A549 (cell line): ENCODE measurements at regions not wholly inside any gene's neighbourhood (a gene's known extent, or its start where the extent isn't known, plus 50 kb on each side); places are given as distances from the start of the nearest gene placed in this dataset.
A peak's percentile ranks its signal among the peaks of the same experiment; 100 is the strongest.

ENCODE experiments used
- ATAC-seq, 2 experiments: fragments of 200-7000 bp in 1 of 2; fragments of >200 bp in 1 of 2; cut with Nextera tagmentation in 1 of 2; cut with Tn5 transposase in 1 of 2; 3 replicates each; pipeline versions ENCODE4 v1.8.0 to v1.9.1; 2018 to 2020; ENCODE audit warnings: mild to moderate bottlenecking in 1 of 2, moderate library complexity in 1 of 2
- CTCF ChIA-PET: fragments of 300-600 bp; sonication (Branson Sonifier 250); formaldehyde crosslinking; extraction: SDS; loops from one replicate; lab custom pipeline; 2021; ENCODE audit warnings: antibody characterized with exemption, inconsistent platforms; lab: Yijun Ruan, JAX
- POLR2A ChIA-PET: fragments of 350-600 bp; formaldehyde crosslinking; extraction: SDS; loops from one replicate; lab custom pipeline; 2021; ENCODE audit warnings: antibody characterized with exemption, inconsistent platforms; lab: Yijun Ruan, JAX
- DNase-seq, 2 experiments: peaks; one replicate each; pipeline versions ENCODE4 v3.0.0 to v3.0.0-alpha.2; 2011 to 2016; ENCODE audit warnings: low read depth in 1 of 2, low spot score in 1 of 2
- FAIRE-seq: peaks from 2 replicates; lab custom pipeline; 2011; peaks lifted over from hg19 to GRCh38; lab: Jason Lieb, UNC
- H3K27ac ChIP-seq, 2 experiments: fragments of >200 bp; sonication (Bioruptor Twin); formaldehyde crosslinking; 3 replicates each; pipeline ENCODE4 v1.5.1; 2016 to 2017
- H3K4me1 ChIP-seq: fragments of >200 bp; sonication (Bioruptor Twin); formaldehyde crosslinking; 3 replicates; pipeline ENCODE4 v1.6.1; 2016
- H3K4me2 ChIP-seq: fragments of >200 bp; sonication (Bioruptor Twin); formaldehyde crosslinking; 3 replicates; pipeline ENCODE4 v1.6.1; 2016
- H3K4me3 ChIP-seq: fragments of >200 bp; sonication (Bioruptor Twin); formaldehyde crosslinking; 3 replicates; pipeline ENCODE4 v1.5.1; 2016
- H3K9me3 ChIP-seq: fragments of >200 bp; sonication (Bioruptor Twin); formaldehyde crosslinking; 3 replicates; pipeline ENCODE4 v1.6.1; 2016
- CTCF ChIP-seq: fragments of >200 bp; sonication (Bioruptor Twin); formaldehyde crosslinking; IDR thresholded peaks from 3 replicates; pipeline ENCODE4 v1.5.1; 2016
- E2F6 ChIP-seq: IDR thresholded peaks from 2 replicates; pipeline ENCODE4 v1.6.1; 2012; ENCODE audit warnings: low read depth, borderline replicate concordance
- EHF ChIP-seq: fragments of 250-450 bp; sonication (Bioruptor Pico); IDR thresholded peaks from 2 replicates; pipeline ENCODE4 v1.5.0; 2020; ENCODE audit warnings: mild to moderate bottlenecking
- EHMT2 ChIP-seq: fragments of 200-600 bp; sonication (generic); IDR thresholded peaks from 2 replicates; pipeline ENCODE4 v1.6.1; 2016; ENCODE audit warnings: antibody characterized with exemption, low read depth, mild to moderate bottlenecking, moderate library complexity
- ELK1 ChIP-seq: fragments of 150-350 bp; IDR thresholded peaks from 2 replicates; pipeline ENCODE4 v1.6.1; 2014; ENCODE audit warnings: low read depth, mild to moderate bottlenecking, low read length
- FOSL2 ChIP-seq, 2 experiments: fragments of 450-650 bp in 1 of 2; fragments of >200 bp in 1 of 2; sonication (Bioruptor Twin) in 1 of 2; formaldehyde crosslinking; IDR thresholded peaks; 2 replicates each; pipeline versions ENCODE4 v1.5.0 to v1.6.1; 2016 to 2020; ENCODE audit warnings: mild to moderate bottlenecking in 1 of 2, moderate library complexity in 1 of 2
- FOXS1 ChIP-seq: fragments of 250-450 bp; sonication (Bioruptor Pico); IDR thresholded peaks from 2 replicates; pipeline ENCODE4 v1.5.0; 2020; ENCODE audit warnings: mild to moderate bottlenecking, moderate library complexity
- JUNB ChIP-seq: fragments of >200 bp; sonication (Bioruptor Twin); formaldehyde crosslinking; IDR thresholded peaks from 2 replicates; pipeline ENCODE4 v1.6.1; 2016
- KDM1A ChIP-seq: fragments of 200-600 bp; sonication (generic); IDR thresholded peaks from 2 replicates; pipeline ENCODE4 v1.6.1; 2016; ENCODE audit warnings: low read depth, mild to moderate bottlenecking
- MAFK ChIP-seq: fragments of 450-650 bp; IDR thresholded peaks from 2 replicates; pipeline ENCODE4 v1.6.1; 2014; ENCODE audit not compliant: partially characterized antibody
- MAZ ChIP-seq: fragments of 150-350 bp; IDR thresholded peaks from 2 replicates; pipeline ENCODE4 v1.6.1; 2014; ENCODE audit warnings: antibody characterized with exemption, low read depth, low read length, borderline replicate concordance
- NPAS2 ChIP-seq: fragments of 250-450 bp; sonication (Bioruptor Pico); IDR thresholded peaks from 2 replicates; pipeline ENCODE4 v1.8.0; 2022; ENCODE audit warnings: mild to moderate bottlenecking, moderate library complexity, borderline replicate concordance
- PHF8 ChIP-seq: fragments of 200-600 bp; sonication (generic); IDR thresholded peaks from 2 replicates; pipeline ENCODE4 v1.6.1; 2016; ENCODE audit warnings: low read depth, mild to moderate bottlenecking, antibody characterized with exemption, moderate library complexity, borderline replicate concordance
- RAD21 ChIP-seq, 2 experiments: fragments of >200 bp in 1 of 2; sonication (Bioruptor Twin) in 1 of 2; formaldehyde crosslinking in 1 of 2; IDR thresholded peaks in 1 of 2; conservative IDR thresholded peaks in 1 of 2; 2 replicates in 1 of 2; 3 replicates in 1 of 2; pipeline ENCODE4 v1.6.1; 2012 to 2018; ENCODE audit warnings: inconsistent platforms in 1 of 2
- REST ChIP-seq: fragments of 200-600 bp; sonication (generic); IDR thresholded peaks from 2 replicates; pipeline ENCODE4 v1.6.1; 2016; ENCODE audit warnings: antibody characterized with exemption, mild to moderate bottlenecking, moderate library complexity
- RFX5 ChIP-seq: fragments of 450-650 bp; IDR thresholded peaks from 2 replicates; pipeline ENCODE4 v1.7.1; 2014; ENCODE audit warnings: antibody characterized with exemption, mild to moderate bottlenecking, moderate library complexity
- SMC3 ChIP-seq: fragments of >200 bp; sonication (Bioruptor Twin); formaldehyde crosslinking; IDR thresholded peaks from 3 replicates; pipeline ENCODE4 v1.6.1; 2018; ENCODE audit warnings: inconsistent platforms
- WGBS: methylation state at CpG from one replicate; pipeline ENCODE4 v1.1.6; 2017; ENCODE audit errors: missing lambda C conversion rate; 5-methylcytosine and 5-hydroxymethylcytosine counted together
- TF ChIP-seq, protein P1 (sequence below): IDR thresholded peaks from 2 replicates; pipeline ENCODE4 v1.6.1; 2012
- TF ChIP-seq, protein P2 (sequence below): fragments of >200 bp; sonication (Bioruptor Twin); formaldehyde crosslinking; IDR thresholded peaks from 3 replicates; pipeline ENCODE4 v1.6.1; 2016

- TF ChIP-seq REST = no peak
- no peak for TF ChIP-seq ELK1
Observed at GRCh38 chr14:38838979-38839323, 264.1 kb downstream of the SEC23A start (continued).

DNA sequence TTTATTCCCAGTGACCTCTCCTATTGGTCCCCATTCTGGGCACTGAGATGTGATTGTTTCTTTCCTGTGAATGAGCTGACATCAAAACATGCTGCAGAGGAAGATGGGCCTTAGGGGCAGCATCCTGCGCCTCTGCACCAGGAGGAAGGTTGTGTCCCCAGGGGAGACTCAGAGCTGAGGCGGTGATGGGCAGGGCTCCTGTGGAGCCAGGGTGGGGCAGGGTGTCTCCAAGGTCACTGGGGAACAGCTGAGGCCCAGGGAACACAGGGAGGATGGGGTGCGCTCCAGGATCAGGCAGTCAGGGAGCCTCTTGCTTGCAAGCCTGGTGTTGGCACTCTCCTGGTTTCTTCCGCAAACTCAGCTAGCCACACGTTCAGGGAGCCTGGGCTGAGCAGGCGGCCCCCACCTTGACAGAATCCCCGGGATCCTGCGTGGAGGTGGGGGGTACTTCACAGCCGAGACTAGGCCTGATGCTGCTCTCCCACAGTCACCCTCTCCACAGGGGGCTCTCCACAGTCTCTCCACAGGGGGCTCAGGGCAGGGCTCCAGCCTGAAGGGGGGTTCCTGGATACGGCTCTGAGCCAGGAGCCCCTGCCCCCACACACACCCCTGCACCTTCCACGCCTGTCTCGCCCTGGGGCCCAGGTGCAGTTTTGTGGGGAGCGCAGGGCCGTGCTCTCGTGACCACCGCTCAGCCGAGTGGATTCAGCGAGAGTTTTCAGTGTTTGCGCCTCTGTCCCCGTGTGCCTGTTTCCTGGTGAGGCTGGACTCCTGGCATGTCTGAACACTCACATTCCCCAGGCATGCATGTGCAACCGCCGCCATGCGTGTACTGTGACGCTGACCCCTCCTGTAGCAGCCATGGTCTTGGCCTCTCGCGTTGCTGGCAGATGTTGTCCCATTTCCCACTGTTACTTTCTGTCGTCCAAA, 264.7 kb downstream of the SEC23A start:
- DNase-seq = no peak
- Histone ChIP-seq H3K4me1 (0 out of 3 replicates have a peak, but pooled peaks cover 5% of the 10 kb centered on the region), H3K9me3 (no peaks in the 10 kb centered on the region), H3K4me3 (no peak overlapping the region), H3K27ac (no peak overlapping the region), H3K4me2 (no peak overlapping the region)
- CTCF ChIA-PET = no interaction called here
- TF ChIP-seq SMC3 (no peak), EHMT2 (no peak), FOXS1 (no peak), MAFK (no peak), RFX5 (no peak)
- ATAC-seq = peak in 1 of 2 experiments; percentile 21; a peak in 1 of 6 replicates
- no peak for FAIRE-seq
- POLR2A ChIA-PET = no interaction called here
- WGBS = 68% methylated on average over 23 of the region's 27 CpGs

DNA sequence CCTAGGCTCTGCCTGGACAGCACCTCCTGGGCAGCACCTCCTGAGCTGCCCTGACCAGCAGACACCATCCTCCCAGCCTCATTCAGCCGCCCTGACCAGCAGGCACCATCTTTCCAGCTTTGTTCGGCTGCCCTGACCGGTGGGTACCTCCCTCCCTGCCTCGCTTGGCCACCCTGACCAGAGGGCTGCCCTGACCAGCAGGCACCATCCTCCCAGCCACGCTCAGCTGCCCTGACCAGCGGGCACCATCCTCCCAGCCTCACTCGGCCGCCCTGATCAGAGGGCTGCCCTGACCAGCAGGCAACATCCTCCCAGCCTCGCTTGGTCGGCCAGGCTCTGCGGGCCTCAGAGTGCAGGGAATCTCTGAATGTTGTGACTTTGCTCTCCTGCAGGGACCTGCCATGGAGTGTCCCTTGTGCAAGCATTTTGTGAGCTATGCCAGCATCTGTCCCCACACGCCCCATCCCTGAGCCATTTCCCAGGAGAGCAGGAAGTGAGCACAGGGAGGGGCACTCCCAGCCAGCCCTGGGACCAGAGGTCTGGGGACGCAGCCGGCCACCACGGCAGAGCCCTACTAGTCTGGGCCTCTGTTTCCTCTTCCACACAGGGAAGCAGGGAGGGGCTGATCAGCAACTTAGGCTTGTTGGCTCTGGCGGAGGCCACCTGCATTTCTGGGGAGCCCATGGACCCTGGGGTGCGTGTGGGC, 265.5 kb downstream of the SEC23A start:
- POLR2A ChIA-PET = no interaction called here
- Histone ChIP-seq H3K9me3 (no peaks in the 10 kb centered on the region), H3K4me1 (0 out of 3 replicates have a peak, but pooled peaks cover 5% of the 10 kb centered on the region), H3K4me3 (no peak overlapping the region), H3K4me2 (no peak overlapping the region), H3K27ac (no peak overlapping the region)
- no peak for DNase-seq
- CTCF ChIA-PET = no interaction called here
- peak; percentile 40 to 54; a peak in 5 of 6 replicates for ATAC-seq
- 46% methylated on average over 8 of the region's 17 CpGs for WGBS
- FAIRE-seq = no peak
- no peak for TF ChIP-seq EHF (CRISPR knock-in tag)
- no peak for TF ChIP-seq FOSL2 (IDR thresholded peaks at IDR 0.05)
- no peak for TF ChIP-seq FOSL2 (CRISPR knock-in tag; IDR thresholded peaks at IDR 0.05)
- TF ChIP-seq CTCF = no peak
- no peak for TF ChIP-seq MAZ
- TF ChIP-seq RFX5 = no peak
- no peak for TF ChIP-seq KDM1A
- no peak for TF ChIP-seq PHF8
- no peak for TF ChIP-seq E2F6
- no peak for TF ChIP-seq JUNB
- no peak for TF ChIP-seq NPAS2 (CRISPR knock-in tag)
- no peak for TF ChIP-seq RAD21 (conservative IDR thresholded peaks at IDR 0.05 in 1 of 2, IDR thresholded peaks at IDR 0.05 in 1 of 2)
- no peak for TF ChIP-seq ELK1
- TF ChIP-seq, protein P1, sequence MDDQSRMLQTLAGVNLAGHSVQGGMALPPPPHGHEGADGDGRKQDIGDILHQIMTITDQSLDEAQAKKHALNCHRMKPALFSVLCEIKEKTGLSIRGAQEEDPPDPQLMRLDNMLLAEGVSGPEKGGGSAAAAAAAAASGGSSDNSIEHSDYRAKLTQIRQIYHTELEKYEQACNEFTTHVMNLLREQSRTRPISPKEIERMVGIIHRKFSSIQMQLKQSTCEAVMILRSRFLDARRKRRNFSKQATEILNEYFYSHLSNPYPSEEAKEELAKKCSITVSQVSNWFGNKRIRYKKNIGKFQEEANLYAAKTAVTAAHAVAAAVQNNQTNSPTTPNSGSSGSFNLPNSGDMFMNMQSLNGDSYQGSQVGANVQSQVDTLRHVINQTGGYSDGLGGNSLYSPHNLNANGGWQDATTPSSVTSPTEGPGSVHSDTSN = no peak
- TF ChIP-seq, protein P2, sequence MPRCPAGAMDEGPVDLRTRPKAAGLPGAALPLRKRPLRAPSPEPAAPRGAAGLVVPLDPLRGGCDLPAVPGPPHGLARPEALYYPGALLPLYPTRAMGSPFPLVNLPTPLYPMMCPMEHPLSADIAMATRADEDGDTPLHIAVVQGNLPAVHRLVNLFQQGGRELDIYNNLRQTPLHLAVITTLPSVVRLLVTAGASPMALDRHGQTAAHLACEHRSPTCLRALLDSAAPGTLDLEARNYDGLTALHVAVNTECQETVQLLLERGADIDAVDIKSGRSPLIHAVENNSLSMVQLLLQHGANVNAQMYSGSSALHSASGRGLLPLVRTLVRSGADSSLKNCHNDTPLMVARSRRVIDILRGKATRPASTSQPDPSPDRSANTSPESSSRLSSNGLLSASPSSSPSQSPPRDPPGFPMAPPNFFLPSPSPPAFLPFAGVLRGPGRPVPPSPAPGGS = no peak
